ENCODE measurements at regions not wholly inside any gene's neighbourhood (a gene's known extent, or its start where the extent isn't known, plus 50 kb on each side); places are given as distances from the start of the nearest gene placed in this dataset.

GRCh38 chr14:85714069-85714468 lies 184.1 kb downstream of the FLRT2 start:
- Histone ChIP-seq H3K9ac (ENCODE audit: low read depth in 2 of 2, low read length in 2 of 2) (no peak overlapping the region), H3K4me1 (no peaks in the 10 kb centered on the region), H3K27ac (no peak overlapping the region), H3K4me3 (no peak overlapping the region), H3K9me3 (no peaks in the 10 kb centered on the region), H3K36me3 (no peaks in the 10 kb centered on the region), H3K27me3 (no peaks in the 10 kb centered on the region)
- intact Hi-C loops (cut with DNase I) = no loop called here
- no peak for TF ChIP-seq CTCF (IDR thresholded peaks at IDR 0.05)
- no peak for DNase-seq

- no peak for DNase-seq
- no peak overlapping the region for H3K4me3 ChIP-seq
- no peaks in the 10 kb centered on the region for H3K4me1 ChIP-seq
- H3K27me3 ChIP-seq = no peaks in the 10 kb centered on the region
- H3K9ac ChIP-seq (ENCODE audit: low read depth in 2 of 2, low read length in 2 of 2) = no peak overlapping the region
- no peaks in the 10 kb centered on the region for H3K36me3 ChIP-seq
- H3K27ac ChIP-seq = no peak overlapping the region
- intact Hi-C loops (cut with DNase I) = no loop called here
- no peak for TF ChIP-seq CTCF (IDR thresholded peaks at IDR 0.05)
- H3K9me3 ChIP-seq = no peaks in the 10 kb centered on the region
These were observed 181.7 kb downstream of the FLRT2 start for GRCh38 chr14:85711620-85712019.

All from colonic mucosa (tissue), 4 donors.